Transverse colon (tissue), 4 donors: ENCODE measurements at regions not wholly inside any gene's neighbourhood (a gene's known extent, or its start where the extent isn't known, plus 50 kb on each side); places are given as distances from the start of the nearest gene placed in this dataset.

Source experiments
- CTCF ChIP-seq, 5 experiments: fragments of 200-600 bp in 3 of 5; fragments of 450-650 bp in 2 of 5; sonication (generic) in 3 of 5; IDR thresholded peaks; 1 replicate in 2 of 5; 2 replicates in 3 of 5; pipeline ENCODE4 v1.5.1; 2016 to 2017; ENCODE audit warnings: antibody characterized with exemption in 5 of 5, inconsistent platforms in 3 of 5, mild to moderate bottlenecking in 2 of 5, moderate library complexity in 1 of 5
- EP300 ChIP-seq: sonication (generic); formaldehyde crosslinking; IDR thresholded peaks from one replicate; pipeline ENCODE4 v1.6.1; 2017; ENCODE audit warnings: antibody characterized with exemption, low read depth
- POLR2A ChIP-seq: fragments of 450-650 bp; IDR thresholded peaks from one replicate; pipeline ENCODE4 v1.6.1; 2016; ENCODE audit warnings: antibody characterized with exemption, mild to moderate bottlenecking, moderate library complexity
- POLR2AphosphoS5 ChIP-seq, 3 donors: sonication (generic); formaldehyde crosslinking; IDR thresholded peaks; one replicate each; pipeline ENCODE4 v1.6.1; 2016; ENCODE audit warnings: antibody characterized with exemption in 3 of 3

DNA sequence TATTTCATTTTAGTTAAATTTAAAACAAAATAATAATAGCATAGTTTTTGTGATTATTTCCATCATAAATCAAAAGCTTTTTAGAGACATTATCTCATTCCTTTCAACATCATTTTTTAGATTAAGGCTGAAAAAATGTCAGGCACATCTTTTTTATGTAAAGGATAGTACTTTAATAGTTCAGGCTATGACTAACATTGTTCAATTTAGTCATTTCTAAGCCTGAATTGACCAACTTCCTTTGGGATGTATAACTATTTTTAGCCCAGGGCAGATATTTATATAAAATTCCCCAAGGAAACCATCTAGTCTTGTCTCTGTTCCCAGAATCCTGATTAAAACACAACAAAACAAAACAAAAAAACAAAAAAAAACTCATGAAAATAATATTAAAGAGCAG is 145.6 kb upstream of the PCDH18 start:
- TF ChIP-seq CTCF (IDR thresholded peaks at IDR 0.05) = no peak
- no peak for TF ChIP-seq POLR2AphosphoS5 (IDR thresholded peaks at IDR 0.05)
- no peak for TF ChIP-seq EP300
- TF ChIP-seq POLR2A = no peak
